ENCODE measurements at regions not wholly inside any gene's neighbourhood (a gene's known extent, or its start where the extent isn't known, plus 50 kb on each side); places are given as distances from the start of the nearest gene placed in this dataset.

DNA sequence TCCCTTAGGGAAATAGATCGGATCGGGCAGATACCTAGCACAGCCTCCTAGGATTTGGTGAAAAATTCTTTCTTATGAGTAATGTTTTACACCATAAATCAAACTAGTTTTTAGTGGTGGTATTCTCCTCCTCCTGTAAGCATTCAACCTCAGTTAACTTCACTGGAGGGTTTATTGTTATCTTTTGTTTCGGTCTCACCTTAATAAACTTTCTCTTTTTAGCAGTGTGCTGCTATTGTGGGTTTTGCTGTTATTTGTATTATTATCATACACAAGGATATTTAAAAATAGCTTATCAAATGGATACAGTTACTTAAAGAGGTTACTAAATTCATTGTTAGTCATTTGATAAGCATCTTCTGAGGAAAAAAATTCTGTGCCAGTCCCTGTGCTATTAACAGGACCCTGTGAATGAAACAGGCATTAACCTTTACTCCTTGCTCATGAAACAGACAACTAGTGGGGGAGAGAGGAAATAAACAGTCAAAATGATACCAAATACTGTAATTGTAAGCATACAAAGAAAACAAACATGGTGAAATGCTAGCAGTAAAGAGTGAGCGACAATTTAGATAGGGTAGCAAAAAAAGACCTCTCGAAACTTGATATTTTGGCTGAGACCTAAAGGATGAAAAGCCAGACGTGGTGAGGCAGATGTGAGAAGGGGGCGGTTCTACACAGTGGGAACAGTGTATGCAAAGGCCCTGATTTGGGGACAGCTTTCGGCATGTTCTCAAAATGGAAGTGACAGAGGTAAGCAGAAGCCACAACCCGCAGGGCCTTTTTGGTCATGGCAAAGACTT is 178.7 kb upstream of the SOX5 start:
- H3K27me3 ChIP-seq (replicated peaks in 1 of 4; ENCODE audit: control extremely low read depth in 1 of 4, control insufficient read depth in 3 of 4, insufficient read depth in 4 of 4, low read length in 3 of 4), result no peaks in the 10 kb centered on the region
- no peaks in the 10 kb centered on the region for H4K20me1 ChIP-seq (ENCODE audit: control insufficient read depth, insufficient read depth, low read length, poor library complexity, severe bottlenecking)
- H3K4me1 ChIP-seq (ENCODE audit: control insufficient read depth in 2 of 2, insufficient read depth in 2 of 2, low read length in 2 of 2), result no peaks in the 10 kb centered on the region
- H2AFZ ChIP-seq (ENCODE audit: insufficient read depth, low read depth, low read length, poor library complexity, severe bottlenecking), result no peak overlapping the region
- no peak overlapping the region for H3K27ac ChIP-seq (ENCODE audit: low read length in 2 of 2)
- Mint-ChIP-seq H3K9me3 (ENCODE audit: insufficient read depth) (no peaks in the 10 kb centered on the region), H3K27ac (no peak overlapping the region), H3K27me3 (no peaks in the 10 kb centered on the region), H3K4me1 (peaks cover 6% of the 10 kb centered on the region), H3K4me3 (no peak overlapping the region)
- DNase-seq (no peak), ATAC-seq (ENCODE audit: low read depth) (no peak)
- H3K9ac ChIP-seq (ENCODE audit: low read length), result no peak overlapping the region
- peak overlapping the region; percentile 6 for H3K4me2 ChIP-seq (replicated peaks; ENCODE audit: low read depth, low read length, poor library complexity, severe bottlenecking)
- H3K79me2 ChIP-seq (ENCODE audit: control insufficient read depth, insufficient read depth, low read length), result no peaks in the 10 kb centered on the region
- no peaks in the 10 kb centered on the region for H3K36me3 ChIP-seq (replicated peaks in 1 of 2; ENCODE audit: control extremely low read depth in 1 of 2, control insufficient read depth in 1 of 2, extremely low read depth in 1 of 2, insufficient read depth in 2 of 2, low read length in 1 of 2)
- no peak overlapping the region for H3K4me3 ChIP-seq (ENCODE audit: control extremely low read depth in 1 of 5, extremely low read depth in 1 of 5, insufficient read depth in 1 of 5, low read depth in 2 of 5, low read length in 4 of 5)
- no peaks in the 10 kb centered on the region for H3K9me3 ChIP-seq (ENCODE audit: control extremely low read depth in 1 of 3, control insufficient read depth in 2 of 3, insufficient read depth in 1 of 3, low read length in 2 of 3)
- ChIA-PET POLR2A (no interaction called here), CTCF (no interaction called here)
- intact Hi-C loops (cut with micrococcal nuclease), result no loop called here
- no peak for TF ChIP-seq EZH2 (IDR thresholded peaks at IDR 0.05; ENCODE audit: borderline replicate concordance, insufficient read depth, low read depth, low read length, poor library complexity, severe bottlenecking)
- no peak for TF ChIP-seq CTCF (IDR thresholded peaks at IDR 0.05)
- 65% methylated on average over 6 of the region's 9 CpGs for WGBS (ENCODE audit: insufficient coverage)

DNA sequence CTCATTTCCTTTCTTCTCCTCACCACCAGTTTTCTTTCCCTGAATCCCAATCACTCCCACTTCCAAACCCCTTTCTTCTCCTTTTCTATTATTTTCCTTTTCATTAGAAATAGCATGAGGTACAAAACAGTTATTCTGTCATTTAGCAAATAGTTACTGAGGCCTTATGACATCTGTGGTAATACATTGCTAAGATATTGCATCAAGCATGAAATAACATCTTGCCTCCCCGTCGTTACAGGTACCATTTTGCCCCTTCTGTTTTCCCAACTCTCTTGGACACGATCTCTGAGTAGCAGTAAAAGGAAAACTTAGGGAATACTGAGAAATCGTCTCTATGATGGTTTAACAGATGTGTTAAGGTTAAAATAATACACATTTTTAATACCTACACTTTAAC is 175.8 kb upstream of the SOX5 start:
- Mint-ChIP-seq H3K4me3 (no peak overlapping the region), H3K27me3 (no peaks in the 10 kb centered on the region), H3K27ac (no peak overlapping the region), H3K9me3 (ENCODE audit: insufficient read depth) (no peaks in the 10 kb centered on the region), H3K4me1 (peaks cover 6% of the 10 kb centered on the region)
- no peaks in the 10 kb centered on the region for H3K79me2 ChIP-seq (ENCODE audit: control insufficient read depth, insufficient read depth, low read length)
- H3K9ac ChIP-seq (ENCODE audit: low read length), result no peak overlapping the region
- ATAC-seq (ENCODE audit: low read depth) (no peak), DNase-seq (no peak)
- no peaks in the 10 kb centered on the region for H3K4me1 ChIP-seq (ENCODE audit: control insufficient read depth in 2 of 2, insufficient read depth in 2 of 2, low read length in 2 of 2)
- no peak overlapping the region for H2AFZ ChIP-seq (ENCODE audit: insufficient read depth, low read depth, low read length, poor library complexity, severe bottlenecking)
- no peak for TF ChIP-seq EZH2 (IDR thresholded peaks at IDR 0.05; ENCODE audit: borderline replicate concordance, insufficient read depth, low read depth, low read length, poor library complexity, severe bottlenecking)
- TF ChIP-seq CTCF (IDR thresholded peaks at IDR 0.05), result no peak
- no peak overlapping the region for H3K4me2 ChIP-seq (replicated peaks; ENCODE audit: low read depth, low read length, poor library complexity, severe bottlenecking)
- no peaks in the 10 kb centered on the region for H3K27me3 ChIP-seq (replicated peaks in 1 of 4; ENCODE audit: control extremely low read depth in 1 of 4, control insufficient read depth in 3 of 4, insufficient read depth in 4 of 4, low read length in 3 of 4)
- no peak overlapping the region for H3K27ac ChIP-seq (ENCODE audit: low read length in 2 of 2)
- POLR2A ChIA-PET, result no interaction called here
- intact Hi-C loops (cut with micrococcal nuclease), result no loop called here
- H3K9me3 ChIP-seq (ENCODE audit: control extremely low read depth in 1 of 3, control insufficient read depth in 2 of 3, insufficient read depth in 1 of 3, low read length in 2 of 3), result no peaks in the 10 kb centered on the region
- no CpG with 5 or more reads among the region's 4 CpGs for WGBS (ENCODE audit: insufficient coverage)
- H3K4me3 ChIP-seq (ENCODE audit: control extremely low read depth in 1 of 5, extremely low read depth in 1 of 5, insufficient read depth in 1 of 5, low read depth in 2 of 5, low read length in 4 of 5), result no peak overlapping the region
- H4K20me1 ChIP-seq (ENCODE audit: control insufficient read depth, insufficient read depth, low read length, poor library complexity, severe bottlenecking), result no peaks in the 10 kb centered on the region
- no peaks in the 10 kb centered on the region for H3K36me3 ChIP-seq (replicated peaks in 1 of 2; ENCODE audit: control extremely low read depth in 1 of 2, control insufficient read depth in 1 of 2, extremely low read depth in 1 of 2, insufficient read depth in 2 of 2, low read length in 1 of 2)
- CTCF ChIA-PET, result no interaction called here
